ENCODE measurements at regions not wholly inside any gene's neighbourhood (a gene's known extent, or its start where the extent isn't known, plus 50 kb on each side); places are given as distances from the start of the nearest gene placed in this dataset.

DNA sequence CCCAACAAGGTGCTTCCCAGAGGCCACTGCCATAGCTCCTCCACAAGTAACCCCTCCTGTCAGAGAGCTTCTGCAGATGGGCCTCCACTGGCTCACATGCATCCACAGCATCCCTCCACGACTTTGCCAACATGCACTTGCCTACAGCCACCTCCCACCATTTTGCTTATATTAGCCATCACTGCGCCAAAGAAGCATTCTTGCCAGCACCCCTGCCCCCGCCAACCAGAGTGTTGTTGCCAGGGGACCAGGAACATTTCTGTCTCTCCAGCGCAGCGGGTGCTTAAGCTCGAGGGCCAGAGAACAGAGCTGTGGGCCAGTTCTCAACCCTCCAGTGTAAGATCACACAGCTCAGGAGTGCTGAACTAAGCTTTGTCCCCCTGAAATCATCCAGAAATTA lies 517.6 kb downstream of the PABPC4L start:
- no peak for TF ChIP-seq CTCF (IDR thresholded peaks at IDR 0.05)
- TF ChIP-seq POLR2A (IDR thresholded peaks at IDR 0.05): no peak

Measured in tibial nerve (tissue), 3 donors.